Stimulated activated memory B cell treated with anti-CD40 and anti-IgM and Interleukin-4, amounts not matched to agents 10 μg/mL and 1 μg/mL and 100 μg/mL, for 72 hours (primary cell): ENCODE measurements at regions not wholly inside any gene's neighbourhood (a gene's known extent, or its start where the extent isn't known, plus 50 kb on each side); places are given as distances from the start of the nearest gene placed in this dataset.

ENCODE experiments used
- ATAC-seq: fragments of 150-1000 bp; cut with Tn5 transposase; 2 replicates; pipeline ENCODE4 v1.10.0; 2021
- H3K27ac Mint-ChIP-seq: one replicate; pipeline ENCODE4 v1.8.0; 2022; ENCODE audit warnings: mild to moderate bottlenecking, mixed read lengths
- H3K27me3 Mint-ChIP-seq: one replicate; pipeline ENCODE4 v1.8.0; 2022; ENCODE audit warnings: mixed read lengths
- H3K36me3 Mint-ChIP-seq: one replicate; pipeline ENCODE4 v1.8.0; 2022; ENCODE audit warnings: mixed read lengths
- H3K4me1 Mint-ChIP-seq: one replicate; pipeline ENCODE4 v1.8.0; 2022; ENCODE audit warnings: mixed read lengths
- H3K4me3 Mint-ChIP-seq: one replicate; pipeline ENCODE4 v1.8.0; 2022; ENCODE audit warnings: mild to moderate bottlenecking, moderate library complexity, mixed read lengths
- H3K9me3 Mint-ChIP-seq: one replicate; pipeline ENCODE4 v1.8.0; 2022; ENCODE audit warnings: mixed read lengths

DNA sequence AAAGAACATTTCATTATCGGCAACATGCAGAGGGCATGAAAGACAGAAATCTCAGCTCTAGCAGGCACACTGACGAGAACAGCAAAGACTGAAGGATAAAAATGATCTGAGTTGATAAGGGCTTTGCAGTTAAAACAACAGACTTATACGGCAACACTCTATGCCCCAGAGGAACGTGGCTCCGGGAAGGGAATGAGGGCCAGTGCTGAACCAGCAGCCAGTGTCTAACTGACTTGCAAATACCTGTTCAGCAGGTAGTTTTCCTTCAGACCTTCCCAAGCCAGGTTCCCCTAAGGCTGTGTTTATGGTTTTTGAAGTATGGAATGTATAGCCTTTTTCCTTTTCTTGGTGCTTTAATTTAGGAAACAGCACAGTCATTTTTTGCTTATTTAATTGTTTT, 121.3 kb upstream of the CDH18 start:
- Mint-ChIP-seq H3K4me1 (no peaks in the 10 kb centered on the region), H3K27me3 (no peaks in the 10 kb centered on the region), H3K4me3 (no peak overlapping the region), H3K36me3 (no peaks in the 10 kb centered on the region), H3K27ac (no peak overlapping the region), H3K9me3 (peaks cover 14% of the 10 kb centered on the region)
- ATAC-seq = no peak

DNA sequence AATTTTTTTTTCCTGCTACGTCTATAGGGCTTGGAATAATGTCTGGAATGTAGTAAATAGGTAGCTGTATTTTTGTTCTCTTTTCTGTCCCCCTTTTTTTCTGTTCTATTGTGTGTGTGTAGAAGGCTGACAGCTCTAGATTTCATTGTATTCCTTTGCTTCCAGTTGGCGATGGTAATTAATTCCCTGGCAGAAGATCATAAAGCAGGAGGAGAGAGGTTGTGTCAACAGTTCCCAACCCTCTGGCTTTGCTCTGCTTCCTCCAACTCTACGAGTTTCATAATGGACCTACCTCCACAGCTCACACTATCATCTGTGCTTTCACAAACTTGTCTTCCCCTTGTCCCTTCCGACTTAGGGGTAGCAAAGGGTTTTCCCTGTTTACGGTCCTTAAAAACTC, 117.9 kb upstream of the CDH18 start:
- no peak for ATAC-seq
- no peaks in the 10 kb centered on the region for H3K36me3 Mint-ChIP-seq
- peaks cover 14% of the 10 kb centered on the region for H3K9me3 Mint-ChIP-seq
- H3K27ac Mint-ChIP-seq = no peak overlapping the region
- no peaks in the 10 kb centered on the region for H3K4me1 Mint-ChIP-seq
- no peaks in the 10 kb centered on the region for H3K27me3 Mint-ChIP-seq
- no peak overlapping the region for H3K4me3 Mint-ChIP-seq

DNA sequence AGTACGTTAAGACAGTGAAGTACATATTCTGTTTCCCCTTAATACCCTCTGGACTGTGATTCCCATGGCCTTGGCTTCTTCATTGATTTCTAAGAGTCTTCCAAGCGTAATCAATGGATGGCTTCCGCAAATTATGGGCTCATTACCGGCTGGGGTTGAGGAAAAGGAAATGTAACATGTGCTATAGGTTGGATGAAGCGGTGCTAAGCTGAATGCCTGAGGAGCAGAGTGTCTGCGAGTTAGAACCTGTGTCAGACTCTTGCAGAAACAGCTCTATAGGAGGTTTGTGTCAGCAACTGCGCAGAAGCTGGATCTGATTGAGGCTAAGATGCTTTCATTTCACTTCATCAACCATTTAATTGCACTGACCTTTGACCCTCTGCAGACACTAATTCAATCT, 114.3 kb upstream of the CDH18 start:
- no peaks in the 10 kb centered on the region for H3K36me3 Mint-ChIP-seq
- H3K27me3 Mint-ChIP-seq = no peaks in the 10 kb centered on the region
- H3K4me1 Mint-ChIP-seq = no peaks in the 10 kb centered on the region
- H3K27ac Mint-ChIP-seq = no peak overlapping the region
- no peak overlapping the region for H3K4me3 Mint-ChIP-seq
- ATAC-seq = no peak
- H3K9me3 Mint-ChIP-seq = peaks cover 9% of the 10 kb centered on the region

DNA sequence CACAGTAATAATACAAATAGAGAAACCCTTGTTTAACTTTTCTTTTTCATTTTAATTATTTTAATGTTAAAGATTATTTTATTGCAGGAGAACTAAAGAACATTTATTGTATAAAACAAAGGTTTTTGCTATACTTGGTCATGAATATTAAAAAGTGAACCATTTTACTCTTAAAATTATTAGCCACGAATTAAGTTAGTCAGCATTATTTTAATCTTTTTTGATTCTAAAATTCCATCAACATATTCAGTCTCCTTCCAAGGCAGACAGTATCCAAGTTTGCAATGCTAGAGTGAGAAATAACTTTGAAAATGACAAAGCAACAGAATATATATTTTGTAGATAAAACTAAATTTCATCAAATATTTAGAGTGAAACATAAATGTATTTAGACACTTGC, 110.7 kb upstream of the CDH18 start:
- Mint-ChIP-seq H3K27ac (no peak overlapping the region), H3K36me3 (no peaks in the 10 kb centered on the region), H3K9me3 (peaks cover 7% of the 10 kb centered on the region), H3K4me3 (no peak overlapping the region), H3K4me1 (no peaks in the 10 kb centered on the region), H3K27me3 (no peaks in the 10 kb centered on the region)
- no peak for ATAC-seq

DNA sequence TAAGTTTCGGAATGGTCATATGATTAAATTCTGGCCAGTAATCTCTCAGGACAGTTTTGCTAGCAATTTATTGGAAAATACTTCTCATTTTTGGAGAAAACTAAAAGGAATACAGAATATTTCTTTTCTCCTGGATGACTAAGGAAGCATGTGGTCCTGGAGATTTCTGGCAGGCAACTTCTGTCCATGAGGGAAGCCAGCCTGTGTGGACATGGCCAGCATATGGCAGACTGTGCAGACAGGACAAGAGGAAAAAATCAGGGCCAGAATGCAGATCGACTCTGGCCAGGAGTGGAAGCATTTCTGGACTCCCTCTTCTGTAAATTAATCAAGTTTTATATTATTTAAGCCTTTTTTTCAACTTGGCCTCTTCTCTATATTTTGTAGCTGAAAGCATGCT, 100.4 kb upstream of the CDH18 start:
- peaks cover 9% of the 10 kb centered on the region for H3K9me3 Mint-ChIP-seq
- no peaks in the 10 kb centered on the region for H3K27me3 Mint-ChIP-seq
- no peaks in the 10 kb centered on the region for H3K36me3 Mint-ChIP-seq
- no peak overlapping the region for H3K4me3 Mint-ChIP-seq
- ATAC-seq = no peak
- H3K27ac Mint-ChIP-seq = no peak overlapping the region
- no peaks in the 10 kb centered on the region for H3K4me1 Mint-ChIP-seq

DNA sequence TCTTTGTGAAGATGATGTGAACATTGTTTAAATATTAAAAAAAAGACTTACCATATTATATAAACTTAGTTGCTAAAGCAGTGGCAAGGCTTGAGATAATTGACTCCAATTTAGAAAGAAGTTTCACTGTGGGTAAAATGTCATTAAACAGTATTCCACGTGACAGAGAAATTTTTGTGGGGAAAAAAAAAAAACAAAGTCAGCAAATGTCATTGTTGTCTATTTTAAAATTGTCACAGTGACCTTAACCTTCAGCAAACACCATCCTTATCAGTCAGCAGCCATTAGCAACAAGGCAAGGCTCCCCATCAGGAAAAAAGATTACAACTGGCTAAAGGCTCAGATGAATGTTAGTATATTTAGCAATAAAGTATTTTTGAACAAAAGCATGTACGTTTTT, 99.3 kb upstream of the CDH18 start:
- H3K27ac Mint-ChIP-seq = no peak overlapping the region
- no peaks in the 10 kb centered on the region for H3K27me3 Mint-ChIP-seq
- ATAC-seq = no peak

DNA sequence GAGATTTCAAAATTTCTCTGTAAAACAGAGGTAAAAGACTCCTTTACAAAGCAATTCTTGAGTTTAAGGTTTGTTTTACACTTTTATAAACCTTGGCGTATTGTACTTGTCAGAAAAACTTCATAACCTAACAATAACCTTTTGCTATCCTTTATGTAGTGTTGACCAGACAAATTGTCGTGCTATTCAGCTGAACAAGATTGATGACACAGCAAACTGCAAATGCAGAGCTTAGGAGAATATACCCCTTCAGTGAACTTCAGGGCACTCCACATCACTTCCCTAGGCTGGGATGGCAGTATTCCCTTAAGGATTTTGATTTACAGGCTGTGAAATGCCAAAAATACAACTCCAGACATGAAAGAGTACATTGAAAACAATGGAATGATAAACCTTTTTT, 89.2 kb upstream of the CDH18 start:
- peaks cover 6% of the 10 kb centered on the region for H3K9me3 Mint-ChIP-seq
- H3K27me3 Mint-ChIP-seq = no peaks in the 10 kb centered on the region
- no peaks in the 10 kb centered on the region for H3K36me3 Mint-ChIP-seq
- H3K27ac Mint-ChIP-seq = no peak overlapping the region
- no peak for ATAC-seq
- no peak overlapping the region for H3K4me3 Mint-ChIP-seq
- H3K4me1 Mint-ChIP-seq = no peaks in the 10 kb centered on the region

More for the DNA sequence above, 99.3 kb upstream of the CDH18 start:
- H3K4me3 Mint-ChIP-seq = no peak overlapping the region
- H3K9me3 Mint-ChIP-seq = peaks cover 12% of the 10 kb centered on the region
- H3K36me3 Mint-ChIP-seq = no peaks in the 10 kb centered on the region
- H3K4me1 Mint-ChIP-seq = no peaks in the 10 kb centered on the region

DNA sequence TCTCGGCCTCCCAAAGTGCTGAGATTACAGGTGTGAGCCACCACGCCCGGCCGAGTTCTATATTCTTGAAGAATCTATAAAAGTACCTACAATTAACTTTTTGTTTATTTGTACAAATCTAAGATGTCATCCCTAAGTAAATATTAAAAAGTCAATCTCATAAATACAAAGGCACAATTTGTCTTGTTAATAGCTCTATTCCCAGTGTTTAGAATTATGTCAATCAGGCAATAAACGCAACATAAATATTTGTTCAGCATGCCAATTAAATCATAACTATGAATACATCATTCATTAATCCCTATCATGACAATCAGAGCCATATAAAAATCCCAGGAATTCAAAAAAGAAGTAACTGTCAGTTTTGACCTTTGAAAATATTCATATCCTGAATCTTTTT, 68.9 kb upstream of the CDH18 start:
- Mint-ChIP-seq H3K9me3 (peaks cover 2% of the 10 kb centered on the region), H3K27ac (no peak overlapping the region), H3K4me3 (no peak overlapping the region), H3K36me3 (no peaks in the 10 kb centered on the region), H3K4me1 (no peaks in the 10 kb centered on the region), H3K27me3 (no peaks in the 10 kb centered on the region)
- ATAC-seq = no peak

DNA sequence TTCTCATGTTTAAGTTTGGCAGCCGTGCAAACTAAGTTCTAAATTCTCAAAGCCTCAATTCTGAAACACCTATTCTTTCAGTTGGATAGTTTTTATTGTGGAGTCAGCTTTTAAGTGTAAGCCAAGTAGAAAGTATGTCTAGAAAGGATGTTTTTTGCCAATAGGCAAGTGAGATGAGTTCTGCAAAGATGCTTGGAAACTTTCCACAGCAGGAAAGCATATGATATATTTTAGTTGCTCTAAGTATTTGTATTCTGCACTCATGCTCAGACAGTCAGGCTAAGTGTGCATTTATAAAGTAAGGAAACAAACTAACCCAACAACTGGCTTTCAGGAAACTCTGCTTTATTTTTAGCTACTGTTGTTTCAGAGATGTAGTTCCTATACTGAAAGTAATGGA, 67.3 kb upstream of the CDH18 start:
- no peaks in the 10 kb centered on the region for H3K4me1 Mint-ChIP-seq
- ATAC-seq = no peak
- H3K27ac Mint-ChIP-seq = no peak overlapping the region
- H3K4me3 Mint-ChIP-seq = no peak overlapping the region
- H3K36me3 Mint-ChIP-seq = no peaks in the 10 kb centered on the region
- peaks cover 2% of the 10 kb centered on the region for H3K9me3 Mint-ChIP-seq
- no peaks in the 10 kb centered on the region for H3K27me3 Mint-ChIP-seq

DNA sequence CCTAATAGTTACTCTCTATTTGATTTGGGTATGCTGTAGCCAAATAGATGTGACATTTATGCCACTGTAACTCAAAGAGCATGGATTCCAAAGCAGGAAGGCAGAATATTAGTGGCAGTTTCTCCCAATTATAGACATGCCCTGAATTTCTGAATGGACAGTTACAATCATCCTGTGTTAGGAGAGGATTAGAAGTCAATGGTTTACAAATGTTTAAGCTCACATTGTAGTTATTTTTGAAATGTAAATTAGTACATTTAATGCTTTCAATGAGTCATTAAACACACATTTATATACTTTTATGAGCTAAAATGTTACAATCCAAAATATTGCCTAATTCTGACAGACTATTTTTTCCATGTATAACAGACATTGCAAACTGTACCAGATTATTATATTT, 62.3 kb upstream of the CDH18 start:
- Mint-ChIP-seq H3K9me3 (peaks cover 11% of the 10 kb centered on the region), H3K4me3 (no peak overlapping the region), H3K27ac (no peak overlapping the region), H3K36me3 (no peaks in the 10 kb centered on the region), H3K27me3 (no peaks in the 10 kb centered on the region), H3K4me1 (no peaks in the 10 kb centered on the region)
- ATAC-seq = no peak

DNA sequence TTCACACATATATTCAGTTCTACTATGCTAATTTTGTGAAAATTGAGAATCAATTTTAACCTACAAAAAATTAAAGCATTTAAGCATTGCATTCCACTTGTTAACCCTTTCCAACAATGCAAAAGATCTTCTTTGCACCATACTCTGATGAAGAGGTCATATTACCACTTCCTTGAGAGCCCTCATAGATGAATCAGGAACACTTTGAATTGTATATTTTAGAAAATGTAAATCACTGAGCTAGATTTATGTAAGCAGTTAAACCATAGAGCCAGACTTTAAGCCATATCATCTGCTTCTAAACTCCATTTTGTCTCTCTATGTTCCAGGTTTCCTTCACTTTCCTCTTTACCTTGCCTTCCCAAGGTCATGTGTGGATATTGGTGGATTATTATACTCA, 56.5 kb upstream of the CDH18 start:
- Mint-ChIP-seq H3K4me3 (no peak overlapping the region), H3K27me3 (no peaks in the 10 kb centered on the region), H3K9me3 (peaks cover 11% of the 10 kb centered on the region), H3K36me3 (no peaks in the 10 kb centered on the region), H3K27ac (no peak overlapping the region), H3K4me1 (no peaks in the 10 kb centered on the region)
- no peak for ATAC-seq

DNA sequence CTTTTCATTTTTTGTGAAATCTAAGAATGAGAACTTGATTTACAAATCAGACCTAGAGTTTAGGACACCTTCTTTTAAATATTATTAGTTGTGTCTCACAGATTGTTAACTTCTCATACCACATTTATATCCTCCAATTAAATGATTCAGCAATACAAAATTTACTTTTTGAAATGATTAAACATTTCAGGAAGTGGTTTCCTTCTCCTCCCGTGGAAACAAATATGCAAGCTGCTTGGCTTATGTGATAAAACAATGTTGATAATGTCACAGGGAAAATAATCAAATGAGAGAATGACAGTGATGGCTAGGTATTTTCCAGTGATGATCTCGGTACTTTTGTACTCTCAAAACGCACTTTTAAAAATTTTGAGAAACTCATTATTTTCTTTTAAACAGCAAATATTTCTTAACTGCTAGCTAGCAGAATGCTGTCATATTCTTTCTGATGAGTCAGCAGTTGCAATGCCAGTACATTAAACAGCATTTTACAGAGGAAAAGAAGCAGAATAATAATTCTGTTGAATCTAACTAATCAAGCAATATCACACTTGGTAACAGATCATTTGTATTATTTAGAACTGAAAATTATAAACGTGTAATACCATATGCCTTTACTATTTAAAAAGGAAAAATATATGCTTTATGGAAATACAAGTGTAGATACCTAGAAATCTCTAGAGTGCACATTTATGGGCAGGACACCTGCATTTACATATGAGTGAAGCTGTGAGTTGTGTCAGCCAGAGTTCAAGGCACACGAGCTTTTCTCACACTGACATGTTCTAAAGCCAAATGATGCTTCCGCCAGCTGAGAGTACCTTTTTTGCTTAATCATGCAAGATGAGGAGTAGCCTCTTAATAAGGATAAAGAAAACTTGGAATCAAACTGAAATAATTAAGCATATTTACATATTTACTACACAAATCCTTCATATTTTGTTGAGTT, 53.6 kb upstream of the CDH18 start:
- Mint-ChIP-seq H3K27me3 (no peaks in the 10 kb centered on the region), H3K4me1 (no peaks in the 10 kb centered on the region), H3K9me3 (peaks cover 7% of the 10 kb centered on the region), H3K4me3 (no peak overlapping the region), H3K36me3 (no peaks in the 10 kb centered on the region), H3K27ac (no peak overlapping the region)
- no peak for ATAC-seq

DNA sequence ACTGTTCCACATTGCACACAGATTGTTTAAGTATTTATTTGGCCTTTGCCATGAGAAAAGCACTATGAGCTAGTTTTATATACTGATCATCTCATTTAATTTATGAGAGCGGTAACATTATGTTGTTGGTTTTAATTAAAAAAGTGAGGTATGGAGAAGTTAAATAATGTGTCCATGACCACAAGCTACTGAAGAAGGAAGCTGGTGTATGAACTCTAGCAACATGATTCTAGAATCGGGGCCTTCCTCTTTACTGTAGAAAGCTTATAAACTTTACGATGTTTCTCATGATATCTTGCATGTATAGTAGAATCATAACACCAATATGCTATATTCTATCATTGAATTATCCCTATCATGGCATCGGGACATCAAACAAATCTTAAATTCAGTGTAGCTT, 52.9 kb upstream of the CDH18 start:
- Mint-ChIP-seq H3K36me3 (no peaks in the 10 kb centered on the region), H3K27ac (no peak overlapping the region), H3K27me3 (no peaks in the 10 kb centered on the region), H3K9me3 (peaks cover 7% of the 10 kb centered on the region), H3K4me1 (no peaks in the 10 kb centered on the region), H3K4me3 (no peak overlapping the region)
- ATAC-seq = no peak
